Lung (tissue), 11 donors: ENCODE measurements at regions not wholly inside any gene's neighbourhood (a gene's known extent, or its start where the extent isn't known, plus 50 kb on each side); places are given as distances from the start of the nearest gene placed in this dataset.
A peak's percentile ranks its signal among the peaks of the same experiment; 100 is the strongest.

Experiments used
- ATAC-seq: fragments of 200-7000 bp; cut with Tn5 transposase; one replicate; pipeline ENCODE4 v1.9.1; 2020; ENCODE audit warnings: moderate number of reproducible peaks; ENCODE audit not compliant: insufficient read depth, low FRiP score
- DNase-seq, 3 donors: peaks; one replicate each; pipeline ENCODE4 v3.0.0-alpha.2; 2013 to 2017
- H3K27ac ChIP-seq, 2 donors: one replicate each; pipeline ENCODE4 v1.5.1; 2013; ENCODE audit warnings: mild to moderate bottlenecking in 2 of 2, moderate library complexity in 2 of 2, control low read depth in 1 of 2, inconsistent platforms in 1 of 2, low read depth in 1 of 2, low read length in 1 of 2
- H3K27me3 ChIP-seq, 3 donors: one replicate each; pipeline ENCODE4 v1.5.1; 2013; ENCODE audit warnings: low read length in 2 of 3; ENCODE audit not compliant: control insufficient read depth in 3 of 3, insufficient read depth in 3 of 3
- H3K36me3 ChIP-seq, 4 donors: one replicate each; pipeline ENCODE4 v1.5.1; 2013; ENCODE audit warnings: low read length in 4 of 4, mild to moderate bottlenecking in 1 of 4, moderate library complexity in 1 of 4; ENCODE audit not compliant: control insufficient read depth in 4 of 4, insufficient read depth in 4 of 4
- H3K4me1 ChIP-seq, 5 donors: one replicate each; pipeline ENCODE4 v1.5.1; 2013; ENCODE audit warnings: low read length in 5 of 5, mild to moderate bottlenecking in 2 of 5, moderate library complexity in 1 of 5; ENCODE audit not compliant: control insufficient read depth in 5 of 5, insufficient read depth in 5 of 5
- H3K4me3 ChIP-seq: one replicate; pipeline ENCODE4 v1.5.1; 2013; ENCODE audit warnings: mild to moderate bottlenecking, control low read depth, moderate library complexity
- H3K9ac ChIP-seq, 2 donors: one replicate each; pipeline ENCODE4 v1.5.1; 2013; ENCODE audit warnings: low read length in 2 of 2, control low read depth in 1 of 2; ENCODE audit not compliant: insufficient read depth in 1 of 2
- H3K9me3 ChIP-seq, 4 donors: one replicate each; pipeline ENCODE4 v1.5.1; 2013; ENCODE audit warnings: low read length in 3 of 4, mild to moderate bottlenecking in 1 of 4, moderate library complexity in 1 of 4; ENCODE audit not compliant: control insufficient read depth in 4 of 4, insufficient read depth in 3 of 4
- WGBS, 2 donors: extraction: QIAGEN DNeasy Blood & Tissue Kit; methylation state at CpG; one replicate each; pipeline ENCODE4 v1.1.7; 2013; 5-methylcytosine and 5-hydroxymethylcytosine counted together
- TF ChIP-seq, protein P1 (sequence below): IDR thresholded peaks from 2 replicates; pipeline ENCODE4 v1.5.1; 2012; ENCODE audit warnings: mild to moderate bottlenecking; ENCODE audit errors: control extremely low read depth, extremely low read depth
- donor health status: control.
- donor health status: control.
- donor health status: Bipolar disorder and iron deficiency.
- donor health status: healthy.
- donor health status: DM: yes; HTN: yes; CAD: no.

GRCh38 chr3:109774108-109774507 lies 436.8 kb upstream of the DPPA4 start:
- 74 to 77% methylated on average over 2 of the region's 2 CpGs for WGBS, 2 donors

DNA sequence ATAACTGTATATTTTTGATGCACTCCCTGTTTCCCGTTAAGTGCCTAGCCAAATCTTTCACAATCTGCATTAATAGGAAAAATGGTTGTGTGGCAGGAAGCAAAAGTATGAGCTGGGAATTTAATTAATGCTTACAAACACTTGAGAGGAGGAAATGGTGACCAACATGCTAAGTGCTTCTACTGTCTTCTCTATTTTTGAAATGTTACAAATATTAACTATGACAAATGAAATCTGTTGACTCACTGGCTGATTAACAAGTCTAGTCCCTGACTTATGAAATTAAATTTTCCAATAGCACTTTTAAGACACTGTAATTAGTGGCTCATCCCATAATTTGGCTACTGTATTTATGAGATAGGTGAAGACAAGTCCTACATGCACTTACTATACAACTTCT lies 446.9 kb upstream of the DPPA4 start:
- no peak for ATAC-seq

More at GRCh38 chr3:109774108-109774507, 436.8 kb upstream of the DPPA4 start:
- H3K4me3 ChIP-seq = no peak overlapping the region
- ATAC-seq = no peak
- H3K27ac ChIP-seq = no peak overlapping the region
- no peak for DNase-seq
- H3K9me3 ChIP-seq = peaks cover 0 to 4% (median 2%) of the 10 kb centered on the region in 4 donors
- no peak overlapping the region for H3K9ac ChIP-seq
- H3K4me1 ChIP-seq = no peaks in the 10 kb centered on the region
- H3K36me3 ChIP-seq = no peaks in the 10 kb centered on the region
- TF ChIP-seq, protein P1, sequence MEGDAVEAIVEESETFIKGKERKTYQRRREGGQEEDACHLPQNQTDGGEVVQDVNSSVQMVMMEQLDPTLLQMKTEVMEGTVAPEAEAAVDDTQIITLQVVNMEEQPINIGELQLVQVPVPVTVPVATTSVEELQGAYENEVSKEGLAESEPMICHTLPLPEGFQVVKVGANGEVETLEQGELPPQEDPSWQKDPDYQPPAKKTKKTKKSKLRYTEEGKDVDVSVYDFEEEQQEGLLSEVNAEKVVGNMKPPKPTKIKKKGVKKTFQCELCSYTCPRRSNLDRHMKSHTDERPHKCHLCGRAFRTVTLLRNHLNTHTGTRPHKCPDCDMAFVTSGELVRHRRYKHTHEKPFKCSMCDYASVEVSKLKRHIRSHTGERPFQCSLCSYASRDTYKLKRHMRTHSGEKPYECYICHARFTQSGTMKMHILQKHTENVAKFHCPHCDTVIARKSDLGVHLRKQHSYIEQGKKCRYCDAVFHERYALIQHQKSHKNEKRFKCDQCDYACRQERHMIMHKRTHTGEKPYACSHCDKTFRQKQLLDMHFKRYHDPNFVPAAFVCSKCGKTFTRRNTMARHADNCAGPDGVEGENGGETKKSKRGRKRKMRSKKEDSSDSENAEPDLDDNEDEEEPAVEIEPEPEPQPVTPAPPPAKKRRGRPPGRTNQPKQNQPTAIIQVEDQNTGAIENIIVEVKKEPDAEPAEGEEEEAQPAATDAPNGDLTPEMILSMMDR = no peak
- H3K27me3 ChIP-seq = no peaks in the 10 kb centered on the region

DNA sequence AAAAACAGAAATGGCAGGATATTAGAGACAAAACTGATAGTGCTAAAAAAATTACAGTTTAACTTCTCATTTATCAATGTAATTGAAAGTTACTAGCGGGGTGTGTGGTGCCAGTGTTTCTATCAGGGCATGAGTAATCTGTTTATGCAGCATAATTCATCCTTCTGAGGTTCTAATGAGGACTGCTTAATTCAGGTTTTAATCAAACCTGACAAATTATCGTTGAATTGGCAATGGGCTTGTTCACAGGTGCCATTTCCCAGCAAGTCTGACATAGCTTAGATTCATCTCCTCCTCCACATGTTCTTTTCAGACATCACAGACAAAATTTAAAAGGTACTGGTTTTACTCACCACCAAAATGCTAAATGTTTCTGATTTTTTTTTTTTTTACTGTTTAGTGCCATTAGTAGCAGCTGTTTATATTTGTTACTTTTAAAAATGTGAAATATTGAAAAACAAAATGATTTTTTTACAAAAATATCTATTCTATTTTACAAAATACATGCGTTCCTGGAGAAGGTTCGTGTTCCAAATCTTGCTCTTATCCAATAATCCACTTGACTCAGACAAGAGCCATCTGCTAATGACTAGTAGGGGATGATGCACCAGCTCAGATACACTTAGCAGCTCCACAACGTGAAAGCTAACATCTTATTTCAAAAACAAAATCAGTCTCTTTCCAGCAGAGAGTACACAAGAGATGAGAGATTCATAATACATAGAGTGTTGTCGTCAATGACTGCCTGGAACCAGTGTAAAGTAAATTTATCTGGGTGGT lies 447.7 kb upstream of the DPPA4 start:
- TF ChIP-seq, protein P1 = no peak
- H3K9me3 ChIP-seq = no peaks in the 10 kb centered on the region
- H3K36me3 ChIP-seq = no peaks in the 10 kb centered on the region
- H3K27ac ChIP-seq = no peak overlapping the region
- 67 to 80% methylated on average over 6 of the region's 6 CpGs for WGBS, 2 donors
- no peak overlapping the region for H3K4me3 ChIP-seq
- H3K9ac ChIP-seq = no peak overlapping the region
- ATAC-seq (no peak), DNase-seq (peak in 2 of 3 donors; percentile 10 to 38)
- H3K27me3 ChIP-seq = no peaks in the 10 kb centered on the region
- H3K4me1 ChIP-seq = no peaks in the 10 kb centered on the region

More for the DNA sequence above, 446.9 kb upstream of the DPPA4 start:
- Histone ChIP-seq H3K27me3 (no peaks in the 10 kb centered on the region), H3K27ac (no peak overlapping the region), H3K9me3 (peaks cover 0 to 4% (median 4%) of the 10 kb centered on the region in 4 donors), H3K4me3 (no peak overlapping the region), H3K4me1 (no peaks in the 10 kb centered on the region), H3K9ac (no peak overlapping the region), H3K36me3 (no peaks in the 10 kb centered on the region)
- no peak for DNase-seq
- TF ChIP-seq, protein P1 = no peak
- 68 to 78% methylated on average over 1 of the region's 1 CpG for WGBS, 2 donors
